K562 (cell line): ENCODE measurements at regions not wholly inside any gene's neighbourhood (a gene's known extent, or its start where the extent isn't known, plus 50 kb on each side); places are given as distances from the start of the nearest gene placed in this dataset.

Experiments
- ATAC-seq: fragments of 200-7000 bp; cut with Tn5 transposase; 3 replicates; pipeline ENCODE4 v1.9.1; 2020; ENCODE audit warnings: moderate library complexity
- BruUV-seq: library from RNA; stranded (reverse); fragments of 400-500 nt; replicated peaks from 2 replicates; lab custom pipeline; 2021; lab: Mats Ljungman, UMichigan
- CTCF ChIA-PET: fragments of 300-600 bp; formaldehyde crosslinking; extraction: SDS; loops from one replicate; lab custom pipeline; 2021; ENCODE audit warnings: low intra/inter-chr PET ratio; lab: Yijun Ruan, JAX
- POLR2A ChIA-PET: fragments of 300-600, 350-650 bp; sonication (Branson Sonifier 250); formaldehyde crosslinking; extraction: SDS; loops from one replicate; lab custom pipeline; 2021; ENCODE audit warnings: antibody characterized with exemption, inconsistent platforms; lab: Yijun Ruan, JAX
- DNase-seq, 4 experiments: peaks; one replicate each; pipeline versions ENCODE4 v3.0.0 to v3.0.0-alpha.2; 2011 to 2018; ENCODE audit warnings: low spot score in 3 of 4, mixed read lengths in 3 of 4; ENCODE audit errors: extremely low read depth in 1 of 4
- FAIRE-seq: peaks from 2 replicates; lab custom pipeline; 2011; peaks lifted over from hg19 to GRCh38; lab: Jason Lieb, UNC
- H2AFZ ChIP-seq: 2 replicates; pipeline ENCODE4 v1.6.0; 2011; ENCODE audit warnings: low read depth, low read length, control low read depth, inconsistent platforms
- H3K27ac ChIP-seq: fragments of 200-600 bp; 3 replicates; pipeline ENCODE4 v1.8.0; 2011; ENCODE audit warnings: low read depth, mild to moderate bottlenecking, control low read depth, inconsistent platforms, low read length, moderate library complexity, mixed read lengths; ENCODE audit errors: extremely low read depth
- H3K27me3 ChIP-seq, 2 experiments: fragments of 300-600 bp in 1 of 2; 2 replicates in 1 of 2; 3 replicates in 1 of 2; pipeline versions ENCODE4 v1.6.0 to v1.8.0; 2011; ENCODE audit warnings: inconsistent platforms in 2 of 2, low read length in 2 of 2, mild to moderate bottlenecking in 1 of 2, mixed read lengths in 1 of 2, moderate library complexity in 1 of 2; ENCODE audit not compliant: control insufficient read depth in 2 of 2, insufficient read depth in 2 of 2
- H3K36me3 ChIP-seq: fragments of 300-600 bp; 3 replicates; pipeline ENCODE4 v1.8.0; 2011; ENCODE audit warnings: mild to moderate bottlenecking, low read length, inconsistent platforms; ENCODE audit not compliant: control insufficient read depth, insufficient read depth
- H3K4me1 ChIP-seq, 2 experiments: fragments of 200-600 bp in 1 of 2; replicated peaks in 1 of 2; 2 replicates in 1 of 2; 3 replicates in 1 of 2; pipeline versions ENCODE4 v1.5.1 to v1.8.0; 2011; ENCODE audit warnings: inconsistent platforms in 2 of 2, low read length in 2 of 2, mild to moderate bottlenecking in 1 of 2, mixed read lengths in 1 of 2, moderate library complexity in 1 of 2; ENCODE audit not compliant: control insufficient read depth in 2 of 2, insufficient read depth in 2 of 2
- H3K4me2 ChIP-seq: 2 replicates; pipeline ENCODE4 v1.6.1; 2011; ENCODE audit warnings: low read length, control low read depth, inconsistent platforms, mixed read lengths; ENCODE audit not compliant: insufficient read depth
- H3K4me3 ChIP-seq: fragments of 200-600 bp; sonication (generic), shearing (Covaris generic); 2 replicates; pipeline ENCODE4 v1.5.1; 2016; ENCODE audit warnings: control low read depth, inconsistent platforms
- H3K79me2 ChIP-seq: fragments of 200-600 bp; 3 replicates; pipeline ENCODE4 v1.8.0; 2011; ENCODE audit warnings: low read length, inconsistent platforms; ENCODE audit not compliant: control insufficient read depth, insufficient read depth
- H3K9ac ChIP-seq, 2 experiments: 2 replicates each; pipeline versions ENCODE4 v1.6.0 to v1.6.1; 2011; ENCODE audit warnings: low read depth in 2 of 2, low read length in 2 of 2, control low read depth in 1 of 2, inconsistent platforms in 1 of 2, mild to moderate bottlenecking in 1 of 2, mixed read lengths in 1 of 2; ENCODE audit not compliant: insufficient read depth in 1 of 2
- H3K9me1 ChIP-seq: one replicate; pipeline ENCODE4 v1.6.0; 2011; ENCODE audit warnings: inconsistent platforms, mild to moderate bottlenecking, low read length, moderate library complexity; ENCODE audit not compliant: control insufficient read depth, insufficient read depth
- H3K9me3 ChIP-seq: replicated peaks from 2 replicates; pipeline ENCODE4 v1.5.1; 2011; ENCODE audit warnings: low read depth, low read length, inconsistent platforms; ENCODE audit not compliant: control insufficient read depth, insufficient read depth
- H4K20me1 ChIP-seq: replicated peaks from 2 replicates; pipeline ENCODE4 v1.6.1; 2011; ENCODE audit warnings: low read length, inconsistent platforms, mixed read lengths; ENCODE audit not compliant: control insufficient read depth, insufficient read depth
- MTA1 ChIP-seq: fragments of 450-650 bp; IDR thresholded peaks from 2 replicates; pipeline ENCODE4 v1.6.1; 2017; ENCODE audit warnings: borderline replicate concordance
- NFIC ChIP-seq: fragments of 450-650 bp; IDR thresholded peaks from 2 replicates; pipeline ENCODE4 v1.6.1; 2017; ENCODE audit warnings: mild to moderate bottlenecking, inconsistent platforms
- TFAP4 ChIP-seq: sonication (generic); formaldehyde crosslinking; IDR thresholded peaks from 2 replicates; pipeline ENCODE4 v1.8.0; 2022; ENCODE audit warnings: missing genetic modification reagents, mild to moderate bottlenecking, moderate library complexity, borderline replicate concordance
- WGBS: fragments of 100-300 bp; shearing (Covaris generic); methylation state at CpG from one replicate; pipeline ENCODE4 v1.1.6; 2016; ENCODE audit warnings: low coverage, mixed read lengths; ENCODE audit not compliant: insufficient coverage; ENCODE audit errors: missing lambda C conversion rate; 5-methylcytosine and 5-hydroxymethylcytosine counted together
- in situ Hi-C: fragments of 300-500 bp; cut with MboI; formaldehyde crosslinking; loops from 4 replicates; pipeline ENCODE4 v1.15.0; 2018; ENCODE audit warnings: inconsistent platforms, mixed read lengths
- intact Hi-C: fragments of 100-400 bp; cut with micrococcal nuclease; formaldehyde crosslinking; loops from 2 replicates; pipeline ENCODE4 v1.14.2; 2022

GRCh38 chr5:50967009-50967562 is 300.6 kb downstream of the PARP8 start (continued):
- no peak for TF ChIP-seq MTA1

GRCh38 chr5:50967563-50968355 is 301.3 kb downstream of the PARP8 start:
- CTCF ChIA-PET, result no interaction called here
- POLR2A ChIA-PET, result no interaction called here
- ATAC-seq (no peak), DNase-seq (no peak), FAIRE-seq (no peak)
- Histone ChIP-seq H2AFZ (no peak overlapping the region), H3K4me3 (no peak overlapping the region), H3K9me1 (no peaks in the 10 kb centered on the region), H4K20me1 (no peaks in the 10 kb centered on the region), H3K9me3 (no peaks in the 10 kb centered on the region), H3K27ac (no peak overlapping the region), H3K36me3 (no peaks in the 10 kb centered on the region), H3K79me2 (no peaks in the 10 kb centered on the region), H3K4me2 (no peak overlapping the region), H3K27me3 (peaks cover 6 to 18% of the 10 kb centered on the region in 2 experiments; a peak in 3 of 5 replicates), H3K4me1 (peaks cover 0 to 8% of the 10 kb centered on the region in 2 experiments; a peak in 1 of 5 replicates), H3K9ac (no peak overlapping the region)
- no TSS peak for BruUV-seq
- WGBS, result 2% methylated on average over 20 of the region's 22 CpGs
- intact Hi-C loops (no loop called here), in situ Hi-C loops (loop anchor here (25.0 kb wide), 1 partner anchor 1045 kb away; no protein-coding TSS in a partner anchor)
- TF ChIP-seq TFAP4 (CRISPR knock-in tag) (no peak), NFIC (no peak)
